Activated naive CD8-positive, alpha-beta T cell treated with anti-CD3 and anti-CD28 coated beads, Interleukin-2, amount 50 U/mL, for 24 hours (primary cell): ENCODE measurements at regions not wholly inside any gene's neighbourhood (a gene's known extent, or its start where the extent isn't known, plus 50 kb on each side); places are given as distances from the start of the nearest gene placed in this dataset.

ENCODE experiments used
- ATAC-seq: fragments of 150-1000 bp; cut with Tn5 transposase; one replicate; pipeline ENCODE4 v1.10.0; 2021
- DNase-seq: peaks from one replicate; pipeline ENCODE4 v3.0.0; 2021
- H3K27ac Mint-ChIP-seq: one replicate; pipeline ENCODE4 v1.8.0; 2021; ENCODE audit warnings: mild to moderate bottlenecking, mixed read lengths
- H3K27me3 Mint-ChIP-seq: one replicate; pipeline ENCODE4 v1.8.0; 2021; ENCODE audit warnings: mixed read lengths
- H3K36me3 Mint-ChIP-seq: one replicate; pipeline ENCODE4 v1.8.0; 2021; ENCODE audit warnings: low read depth, mixed read lengths
- H3K4me1 Mint-ChIP-seq: one replicate; pipeline ENCODE4 v1.8.0; 2021; ENCODE audit warnings: mixed read lengths
- H3K4me3 Mint-ChIP-seq: one replicate; pipeline ENCODE4 v1.8.0; 2021; ENCODE audit warnings: mild to moderate bottlenecking, moderate library complexity, mixed read lengths
- H3K9me3 Mint-ChIP-seq: one replicate; pipeline ENCODE4 v1.8.0; 2021; ENCODE audit warnings: mixed read lengths

- Mint-ChIP-seq H3K27me3 (no peaks in the 10 kb centered on the region), H3K36me3 (peaks cover 7% of the 10 kb centered on the region), H3K4me1 (no peaks in the 10 kb centered on the region), H3K4me3 (no peak overlapping the region), H3K27ac (no peak overlapping the region), H3K9me3 (peaks cover 53% of the 10 kb centered on the region)
- ATAC-seq (no peak), DNase-seq (no peak)
Observed at GRCh38 chr19:56721714-56722113, 50.2 kb upstream of the ZNF835 start.
